ENCODE measurements at regions not wholly inside any gene's neighbourhood (a gene's known extent, or its start where the extent isn't known, plus 50 kb on each side); places are given as distances from the start of the nearest gene placed in this dataset.

- no peak for DNase-seq
These were observed 238.0 kb upstream of the ATP2B1 start for GRCh38 chr12:89946518-89947135.

- DNase-seq = no peak
These were observed 236.5 kb upstream of the ATP2B1 start for GRCh38 chr12:89945123-89945522.

GRCh38 chr12:89943463-89943862 lies 234.8 kb upstream of the ATP2B1 start:
- no peak for DNase-seq

- no peak for DNase-seq
These were observed 232.8 kb upstream of the ATP2B1 start for GRCh38 chr12:89941436-89941835.

GRCh38 chr12:89939522-89940215 lies 231.0 kb upstream of the ATP2B1 start:
- DNase-seq = no peak

GRCh38 chr12:89936631-89937030 lies 228.0 kb upstream of the ATP2B1 start:
- peak; percentile 49 for DNase-seq

GRCh38 chr12:89935850-89936249 lies 227.2 kb upstream of the ATP2B1 start:
- DNase-seq = no peak

GRCh38 chr12:89933911-89934310 lies 225.3 kb upstream of the ATP2B1 start:
- DNase-seq = no peak

- no peak for DNase-seq
These were observed 224.3 kb upstream of the ATP2B1 start for GRCh38 chr12:89932954-89933353.

GRCh38 chr12:89928467-89928866 lies 219.8 kb upstream of the ATP2B1 start:
- DNase-seq = no peak

- no peak for DNase-seq
These were observed 218.6 kb upstream of the ATP2B1 start for GRCh38 chr12:89927226-89927698.

- no peak for DNase-seq
These were observed 215.6 kb upstream of the ATP2B1 start for GRCh38 chr12:89924191-89924590.

GRCh38 chr12:89923091-89923490 lies 214.5 kb upstream of the ATP2B1 start:
- DNase-seq = no peak

GRCh38 chr12:89920866-89921265 lies 212.2 kb upstream of the ATP2B1 start:
- DNase-seq = no peak

GRCh38 chr12:89919241-89919906 lies 210.7 kb upstream of the ATP2B1 start:
- no peak for DNase-seq

- no peak for DNase-seq
These were observed 209.7 kb upstream of the ATP2B1 start for GRCh38 chr12:89918172-89918846.

- DNase-seq = no peak
These were observed 201.1 kb upstream of the ATP2B1 start for GRCh38 chr12:89909753-89910152.

- DNase-seq = no peak
These were observed 199.0 kb upstream of the ATP2B1 start for GRCh38 chr12:89907659-89908058.

- no peak for DNase-seq
These were observed 198.2 kb upstream of the ATP2B1 start for GRCh38 chr12:89906824-89907223.

GRCh38 chr12:89906178-89906577 lies 197.5 kb upstream of the ATP2B1 start:
- no peak for DNase-seq

- no peak for DNase-seq
These were observed 193.4 kb upstream of the ATP2B1 start for GRCh38 chr12:89901906-89902642.

GRCh38 chr12:89901319-89901718 lies 192.7 kb upstream of the ATP2B1 start:
- DNase-seq = no peak

GRCh38 chr12:89899651-89900050 lies 191.0 kb upstream of the ATP2B1 start:
- no peak for DNase-seq
